Endothelial cell of umbilical vein (primary cell): ENCODE measurements at regions not wholly inside any gene's neighbourhood (a gene's known extent, or its start where the extent isn't known, plus 50 kb on each side); places are given as distances from the start of the nearest gene placed in this dataset.

Experiments
- EZH2 ChIP-seq: IDR thresholded peaks from 2 replicates; pipeline ENCODE4 v1.6.1; 2012; ENCODE audit warnings: borderline replicate concordance, low read depth, mild to moderate bottlenecking, moderate library complexity, low read length, inconsistent platforms; ENCODE audit not compliant: severe bottlenecking
- POLR2A ChIP-seq: IDR thresholded peaks from 2 replicates; pipeline ENCODE4 v1.6.1; 2012; ENCODE audit warnings: low read depth, mild to moderate bottlenecking, control low read depth, low read length
- POLR2AphosphoS5 ChIP-seq: IDR thresholded peaks from 2 replicates; pipeline ENCODE4 v1.6.1; 2012; ENCODE audit warnings: low read depth, mild to moderate bottlenecking, control low read depth, low read length, moderate library complexity; ENCODE audit not compliant: insufficient read depth
- TF ChIP-seq, protein P1 (sequence below), 2 donors: IDR thresholded peaks; 1 replicate in 1 of 2; 2 replicates in 1 of 2; pipeline ENCODE4 v1.5.1; 2011; ENCODE audit warnings: low read length in 2 of 2, mild to moderate bottlenecking in 2 of 2, moderate library complexity in 2 of 2, control low read depth in 1 of 2, inconsistent platforms in 1 of 2, low read depth in 1 of 2; ENCODE audit not compliant: insufficient read depth in 1 of 2; ENCODE audit errors: extremely low read depth in 1 of 2

- TF ChIP-seq POLR2AphosphoS5 (no peak), POLR2A (no peak), EZH2 (no peak)
- TF ChIP-seq, protein P1, sequence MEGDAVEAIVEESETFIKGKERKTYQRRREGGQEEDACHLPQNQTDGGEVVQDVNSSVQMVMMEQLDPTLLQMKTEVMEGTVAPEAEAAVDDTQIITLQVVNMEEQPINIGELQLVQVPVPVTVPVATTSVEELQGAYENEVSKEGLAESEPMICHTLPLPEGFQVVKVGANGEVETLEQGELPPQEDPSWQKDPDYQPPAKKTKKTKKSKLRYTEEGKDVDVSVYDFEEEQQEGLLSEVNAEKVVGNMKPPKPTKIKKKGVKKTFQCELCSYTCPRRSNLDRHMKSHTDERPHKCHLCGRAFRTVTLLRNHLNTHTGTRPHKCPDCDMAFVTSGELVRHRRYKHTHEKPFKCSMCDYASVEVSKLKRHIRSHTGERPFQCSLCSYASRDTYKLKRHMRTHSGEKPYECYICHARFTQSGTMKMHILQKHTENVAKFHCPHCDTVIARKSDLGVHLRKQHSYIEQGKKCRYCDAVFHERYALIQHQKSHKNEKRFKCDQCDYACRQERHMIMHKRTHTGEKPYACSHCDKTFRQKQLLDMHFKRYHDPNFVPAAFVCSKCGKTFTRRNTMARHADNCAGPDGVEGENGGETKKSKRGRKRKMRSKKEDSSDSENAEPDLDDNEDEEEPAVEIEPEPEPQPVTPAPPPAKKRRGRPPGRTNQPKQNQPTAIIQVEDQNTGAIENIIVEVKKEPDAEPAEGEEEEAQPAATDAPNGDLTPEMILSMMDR (IDR thresholded peaks at IDR 0.05; ENCODE audit: extremely low read depth in 1 of 2, insufficient read depth in 1 of 2, low read depth in 1 of 2, low read length in 2 of 2): no peak
Observed at GRCh38 chr2:153027533-153027932, 309.1 kb downstream of the ARL6IP6 start.
